HAP-1 (cell line): ENCODE measurements at regions not wholly inside any gene's neighbourhood (a gene's known extent, or its start where the extent isn't known, plus 50 kb on each side); places are given as distances from the start of the nearest gene placed in this dataset.

Experiments
- DNase-seq, 2 experiments: peaks; one replicate each; pipeline ENCODE4 v3.0.0-alpha.2; 2016 to 2020; ENCODE audit warnings: low spot score in 2 of 2
- H3K27me3 ChIP-seq: fragments of 250-450 bp; sonication (Bioruptor Pico); 2 replicates; pipeline ENCODE4 v1.5.1; 2020; ENCODE audit warnings: low read depth, mild to moderate bottlenecking, moderate library complexity
- H3K36me3 ChIP-seq: fragments of 250-450 bp; sonication (Bioruptor Pico); replicated peaks from 2 replicates; pipeline ENCODE4 v1.5.1; 2020; ENCODE audit warnings: mild to moderate bottlenecking
- H3K4me1 ChIP-seq: fragments of 250-450 bp; sonication (Bioruptor Pico); 2 replicates; pipeline ENCODE4 v1.5.1; 2020; ENCODE audit warnings: mild to moderate bottlenecking
- H3K4me3 ChIP-seq: fragments of 250-450 bp; sonication (Bioruptor Pico); 2 replicates; pipeline ENCODE4 v1.5.1; 2020; ENCODE audit warnings: mild to moderate bottlenecking, moderate library complexity
- H3K9me3 ChIP-seq: fragments of 250-450 bp; sonication (Bioruptor Pico); 2 replicates; pipeline ENCODE4 v1.5.1; 2020; ENCODE audit warnings: mild to moderate bottlenecking, moderate library complexity
- in situ Hi-C: fragments of 300-500 bp; cut with MboI; formaldehyde crosslinking; loops from 3 replicates; pipeline ENCODE4 v1.14.3; 2020; ENCODE audit warnings: low sequenced_read_pairs, inconsistent platforms, mixed read lengths

DNA sequence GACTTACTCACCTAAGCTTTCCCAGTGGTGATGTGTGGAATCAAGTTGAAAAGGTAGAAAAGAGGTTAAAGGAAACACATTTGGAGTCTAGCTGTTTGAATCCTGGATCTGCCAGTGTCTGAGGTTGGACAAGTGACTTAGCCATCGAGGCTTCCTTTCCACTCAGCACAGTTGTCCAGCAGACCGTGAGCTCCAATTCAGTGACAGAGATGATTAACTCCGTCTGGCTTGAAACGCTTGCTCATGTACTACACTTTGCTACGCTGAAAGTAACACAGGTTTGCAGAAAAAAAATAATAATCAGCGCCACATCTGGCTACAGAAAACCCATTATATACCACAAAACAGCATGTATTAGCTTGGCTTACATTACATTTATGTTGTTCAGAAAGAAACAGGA lies 364.9 kb upstream of the MCTP2 start:
- DNase-seq, result no peak
- in situ Hi-C loops, result no loop called here
- Histone ChIP-seq H3K27me3 (no peaks in the 10 kb centered on the region; the same call in 1 of the 2 replicates), H3K36me3 (no peaks in the 10 kb centered on the region), H3K9me3 (no peaks in the 10 kb centered on the region), H3K4me1 (no peaks in the 10 kb centered on the region), H3K4me3 (no peak overlapping the region)

DNA sequence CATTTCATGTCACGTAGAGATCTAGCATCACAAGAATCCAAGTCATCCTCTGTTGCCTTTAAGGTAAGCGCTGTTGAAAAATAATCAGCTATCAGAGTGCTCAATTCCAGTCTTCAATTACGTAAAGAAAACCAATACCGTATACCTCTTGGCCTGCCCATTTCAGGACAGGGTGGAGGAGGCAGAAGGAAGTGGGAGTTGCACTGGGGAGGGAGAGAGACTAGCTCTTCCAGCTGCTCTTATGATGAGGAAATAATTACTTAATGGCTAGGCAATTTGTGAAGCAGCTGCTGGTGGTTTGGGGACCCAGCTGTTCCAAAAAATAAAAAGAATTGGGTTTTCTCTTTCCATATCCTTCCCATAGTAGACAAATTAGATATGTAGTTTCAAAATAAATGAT lies 365.8 kb upstream of the MCTP2 start:
- no peaks in the 10 kb centered on the region for H3K27me3 ChIP-seq
- H3K4me1 ChIP-seq, result no peaks in the 10 kb centered on the region
- no peaks in the 10 kb centered on the region for H3K9me3 ChIP-seq
- no peak for DNase-seq
- H3K4me3 ChIP-seq, result no peak overlapping the region
- in situ Hi-C loops, result no loop called here
- no peaks in the 10 kb centered on the region for H3K36me3 ChIP-seq

DNA sequence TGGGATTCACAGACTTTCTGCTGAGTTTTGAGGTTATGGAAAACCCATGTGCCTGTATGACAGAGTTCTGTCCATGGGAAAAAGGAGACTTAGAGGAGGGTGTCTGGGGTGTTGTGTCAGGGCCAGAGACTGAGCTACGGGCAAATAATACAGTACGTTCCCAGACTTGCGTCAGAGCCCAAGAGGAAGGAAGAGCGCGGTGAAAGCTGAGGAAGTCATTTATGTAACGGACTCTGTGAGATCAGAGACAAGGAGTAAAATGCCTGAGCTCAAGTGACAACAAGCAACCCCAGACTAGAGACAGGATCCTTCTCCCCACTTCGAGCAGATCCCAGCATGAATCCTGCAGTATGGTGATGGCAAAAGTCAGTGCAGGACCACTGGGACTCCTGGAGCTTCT lies 368.6 kb upstream of the MCTP2 start:
- Histone ChIP-seq H3K4me3 (no peak overlapping the region), H3K27me3 (no peaks in the 10 kb centered on the region), H3K9me3 (no peaks in the 10 kb centered on the region), H3K36me3 (no peaks in the 10 kb centered on the region), H3K4me1 (no peaks in the 10 kb centered on the region)
- DNase-seq, result no peak
- in situ Hi-C loops, result no loop called here

DNA sequence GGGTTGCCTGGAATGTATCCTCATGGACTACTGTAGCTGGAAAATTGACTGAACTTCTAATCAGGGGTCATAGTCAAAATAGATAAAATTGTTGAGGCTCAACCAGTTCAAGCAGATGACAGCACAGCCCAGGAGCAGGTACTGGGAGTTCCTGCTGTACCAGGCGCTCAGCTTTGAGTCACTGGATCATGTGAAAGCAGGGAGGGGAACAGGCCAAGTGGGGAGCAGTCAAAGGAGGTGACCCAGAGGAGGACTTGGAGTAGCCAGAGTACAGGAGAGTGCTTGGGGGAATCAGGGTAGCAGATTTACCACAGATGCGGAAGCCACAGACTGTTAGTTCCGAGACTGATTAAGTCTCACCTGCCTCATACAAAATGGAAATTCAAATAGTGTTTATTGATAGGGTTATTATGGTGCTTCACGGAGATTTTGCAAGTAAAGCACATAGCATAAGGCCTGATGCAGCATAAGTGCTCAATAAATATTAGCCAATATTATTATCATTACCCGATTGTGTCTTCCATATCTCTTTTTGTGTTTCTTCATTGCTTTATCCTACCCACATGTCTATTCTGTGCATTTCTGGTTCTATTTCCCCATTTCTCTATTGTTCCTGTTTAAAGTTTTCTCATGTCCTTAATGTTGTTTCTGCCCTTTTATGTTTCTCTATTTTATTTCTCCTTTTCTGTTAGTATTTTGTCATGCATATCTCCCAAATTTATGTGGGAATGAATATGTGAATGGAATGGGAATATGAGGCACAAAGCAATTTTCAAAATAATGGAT lies 369.2 kb upstream of the MCTP2 start:
- DNase-seq, result no peak
- Histone ChIP-seq H3K27me3 (no peaks in the 10 kb centered on the region), H3K9me3 (no peaks in the 10 kb centered on the region), H3K4me3 (no peak overlapping the region), H3K36me3 (no peaks in the 10 kb centered on the region), H3K4me1 (no peaks in the 10 kb centered on the region)
- in situ Hi-C loops, result no loop called here

DNA sequence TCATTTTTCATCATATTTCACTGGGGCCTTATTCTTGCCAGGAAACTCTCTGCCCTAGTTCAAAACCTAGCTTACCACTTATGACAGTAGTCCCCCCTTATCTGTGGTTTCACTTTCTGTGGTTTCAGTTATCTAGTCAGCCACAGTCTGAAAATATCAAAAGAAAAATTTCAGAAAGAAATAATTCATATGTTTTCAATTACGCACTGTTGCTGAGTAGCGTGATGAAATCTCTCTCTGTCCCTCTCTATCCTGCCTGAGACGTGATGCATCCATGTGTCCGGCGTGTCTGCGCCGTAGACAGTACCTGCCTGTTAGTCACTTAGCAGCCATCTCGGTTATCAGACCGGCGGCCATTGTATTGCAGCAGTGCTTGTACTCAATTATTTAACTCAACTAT lies 369.9 kb upstream of the MCTP2 start:
- DNase-seq, result no peak
- H3K36me3 ChIP-seq, result no peaks in the 10 kb centered on the region
- no peaks in the 10 kb centered on the region for H3K9me3 ChIP-seq
- no peaks in the 10 kb centered on the region for H3K27me3 ChIP-seq
- in situ Hi-C loops, result no loop called here
- H3K4me3 ChIP-seq, result no peak overlapping the region
- no peaks in the 10 kb centered on the region for H3K4me1 ChIP-seq

DNA sequence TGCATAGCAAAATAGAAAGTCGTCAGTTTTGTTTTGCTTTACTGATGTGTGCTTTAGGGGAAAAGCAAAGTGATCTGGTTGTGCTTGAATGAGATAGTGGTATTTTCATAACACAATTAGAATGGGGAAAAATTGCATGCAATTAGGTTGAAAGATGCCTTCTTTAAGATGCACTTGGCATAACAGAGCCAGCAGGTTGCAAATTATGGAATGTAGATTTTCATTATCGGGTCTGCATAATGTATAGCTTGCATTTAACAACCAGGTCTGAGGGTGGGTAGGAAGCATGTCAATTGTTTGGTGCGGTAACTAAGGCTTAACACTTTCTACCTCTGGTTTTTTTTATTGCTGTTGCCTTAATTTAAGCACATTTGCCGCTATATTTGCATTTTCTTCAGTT lies 370.7 kb upstream of the MCTP2 start:
- Histone ChIP-seq H3K9me3 (no peaks in the 10 kb centered on the region), H3K4me1 (no peaks in the 10 kb centered on the region), H3K36me3 (no peaks in the 10 kb centered on the region), H3K4me3 (no peak overlapping the region), H3K27me3 (no peaks in the 10 kb centered on the region)
- no peak for DNase-seq
- in situ Hi-C loops, result no loop called here

DNA sequence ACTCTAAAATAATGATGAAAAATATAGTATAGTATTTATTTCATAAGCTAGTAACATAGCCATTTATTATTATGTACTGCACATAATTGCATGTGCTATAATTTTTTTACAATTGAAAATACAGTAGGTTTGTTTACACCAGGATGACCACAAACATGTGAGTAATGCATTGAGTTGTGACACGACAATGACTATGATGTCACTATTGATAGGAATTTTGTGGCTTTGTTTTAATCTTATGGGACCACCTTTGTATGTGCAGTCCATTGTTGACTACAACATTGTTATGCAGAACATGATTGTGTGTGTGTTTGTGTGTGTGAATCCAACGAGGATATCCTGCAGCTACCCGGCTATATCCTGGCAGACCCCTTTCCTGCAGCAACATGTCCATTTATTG lies 372.2 kb upstream of the MCTP2 start:
- in situ Hi-C loops, result no loop called here
- Histone ChIP-seq H3K4me3 (no peak overlapping the region), H3K9me3 (no peaks in the 10 kb centered on the region), H3K27me3 (no peaks in the 10 kb centered on the region), H3K36me3 (no peaks in the 10 kb centered on the region), H3K4me1 (no peaks in the 10 kb centered on the region)
- DNase-seq, result no peak

DNA sequence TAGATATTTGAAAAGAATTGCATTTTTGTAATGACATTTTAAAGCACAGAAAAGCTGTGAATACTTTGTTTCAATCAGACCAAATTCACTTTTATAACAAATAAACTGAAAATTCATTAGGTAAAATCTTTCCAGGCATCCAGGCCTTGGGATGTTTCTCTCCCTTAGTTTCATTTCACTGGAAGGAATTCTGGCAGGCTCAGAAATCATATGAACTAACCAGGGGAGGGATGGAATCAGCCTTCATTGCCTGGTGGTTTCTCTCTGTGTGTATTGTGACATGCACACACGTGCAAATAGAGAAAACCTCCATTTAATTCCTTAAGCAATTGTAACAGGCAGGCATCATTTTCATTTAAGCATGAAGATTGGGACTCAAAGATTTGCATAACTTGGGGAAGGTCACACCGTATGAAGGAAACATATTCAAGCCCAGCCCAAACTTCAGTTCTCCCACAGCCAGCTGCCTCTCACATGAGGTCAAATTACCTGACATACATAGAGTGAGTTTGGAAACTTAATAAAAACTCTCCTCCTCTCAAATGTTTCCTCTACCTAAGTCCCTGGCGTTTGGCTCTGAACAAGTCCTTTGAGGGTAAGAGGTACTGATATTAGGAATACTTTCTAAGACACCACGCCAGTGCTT lies 376.1 kb upstream of the MCTP2 start:
- DNase-seq, result no peak
- H3K36me3 ChIP-seq, result no peaks in the 10 kb centered on the region
- no peak overlapping the region for H3K4me3 ChIP-seq
- no peaks in the 10 kb centered on the region for H3K9me3 ChIP-seq
- no peaks in the 10 kb centered on the region for H3K27me3 ChIP-seq
- in situ Hi-C loops, result no loop called here
- H3K4me1 ChIP-seq, result no peaks in the 10 kb centered on the region

DNA sequence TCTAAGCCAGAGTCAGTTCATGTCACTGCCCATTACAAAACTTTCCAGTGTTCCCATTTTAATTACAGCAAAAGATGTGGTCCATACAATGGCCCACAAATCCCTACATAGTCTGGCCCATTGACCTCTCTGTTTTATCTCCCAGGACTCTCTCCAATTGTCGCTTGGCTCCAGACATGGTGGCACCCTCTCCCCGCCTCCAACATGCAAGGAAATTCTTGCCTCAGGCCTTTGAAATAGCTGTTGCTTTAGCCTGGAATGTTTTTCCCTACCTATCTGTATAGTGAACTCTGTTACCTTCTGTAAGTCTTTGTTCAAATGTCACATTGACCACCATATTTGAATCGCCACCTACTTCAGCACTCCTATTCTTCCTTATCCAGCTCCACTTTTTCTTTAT lies 377.3 kb upstream of the MCTP2 start:
- Histone ChIP-seq H3K27me3 (no peaks in the 10 kb centered on the region), H3K4me3 (no peak overlapping the region), H3K4me1 (no peaks in the 10 kb centered on the region), H3K36me3 (no peaks in the 10 kb centered on the region), H3K9me3 (no peaks in the 10 kb centered on the region)
- no peak for DNase-seq
- in situ Hi-C loops, result no loop called here

DNA sequence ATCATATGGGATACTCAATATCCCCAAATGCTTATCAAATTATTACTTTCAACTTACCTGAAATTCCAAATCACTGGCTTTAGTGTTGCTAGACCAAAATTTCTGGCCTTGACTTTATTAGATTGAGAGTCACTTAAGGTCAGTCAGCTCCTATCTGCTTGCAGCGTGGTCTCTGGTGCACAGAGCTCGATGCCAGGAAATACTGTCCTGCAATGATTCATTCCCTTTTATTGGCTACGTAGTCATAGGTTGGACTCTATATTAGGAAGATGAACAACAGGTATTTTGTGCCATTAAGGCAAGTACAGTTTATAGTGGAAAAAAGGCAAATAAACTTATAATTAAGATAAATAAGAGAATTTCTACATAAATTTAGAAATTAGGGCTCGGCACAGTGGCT lies 378.6 kb upstream of the MCTP2 start:
- in situ Hi-C loops, result no loop called here

DNA sequence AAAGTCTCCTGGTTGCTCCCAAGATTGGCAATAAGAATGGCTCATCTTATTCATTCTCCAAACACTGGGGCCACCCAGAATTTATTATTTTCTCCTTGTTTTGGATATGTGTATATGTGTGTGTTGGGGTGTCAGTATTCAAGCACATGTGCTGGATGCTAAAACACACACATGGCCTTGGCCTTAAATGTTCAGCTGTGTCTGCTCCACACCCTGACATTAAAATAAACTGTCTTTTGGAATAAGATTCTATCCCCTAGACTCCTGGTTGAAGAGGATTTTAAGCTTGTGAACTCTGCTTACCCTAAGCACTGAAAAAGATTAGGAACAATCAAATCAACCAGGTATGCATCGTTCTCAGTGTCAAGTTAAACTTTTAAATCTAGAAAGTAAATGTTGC lies 382.9 kb upstream of the MCTP2 start:
- Histone ChIP-seq H3K4me1 (no peaks in the 10 kb centered on the region), H3K4me3 (no peak overlapping the region), H3K27me3 (no peaks in the 10 kb centered on the region), H3K9me3 (no peaks in the 10 kb centered on the region), H3K36me3 (no peaks in the 10 kb centered on the region)
- no peak for DNase-seq
- in situ Hi-C loops, result no loop called here

More for the DNA sequence above, 378.6 kb upstream of the MCTP2 start:
- Histone ChIP-seq H3K27me3 (no peaks in the 10 kb centered on the region), H3K4me1 (no peaks in the 10 kb centered on the region), H3K4me3 (no peak overlapping the region), H3K36me3 (no peaks in the 10 kb centered on the region), H3K9me3 (no peaks in the 10 kb centered on the region)
- DNase-seq, result no peak

DNA sequence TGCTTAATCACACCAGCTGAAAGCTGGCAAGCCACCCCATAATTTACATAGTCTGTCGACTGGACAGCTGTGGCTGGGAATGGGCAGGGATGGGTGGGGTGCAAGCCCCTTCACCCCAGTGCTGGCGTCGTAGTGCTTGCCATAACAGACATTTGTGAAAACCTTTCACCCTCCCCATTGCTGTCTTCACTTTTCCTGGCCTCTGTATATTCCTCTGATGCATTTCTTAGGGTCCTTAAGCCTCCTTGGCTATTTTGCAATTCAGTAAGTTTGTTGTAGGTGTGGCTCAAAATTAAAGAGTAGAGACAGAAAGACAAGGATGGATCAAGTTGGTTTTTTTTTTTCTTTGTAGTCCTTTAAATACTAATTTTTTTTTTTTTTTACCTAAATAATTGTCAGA lies 383.3 kb upstream of the MCTP2 start:
- H3K4me3 ChIP-seq, result no peak overlapping the region
- in situ Hi-C loops, result no loop called here
- no peaks in the 10 kb centered on the region for H3K36me3 ChIP-seq
- H3K9me3 ChIP-seq, result no peaks in the 10 kb centered on the region
- no peak for DNase-seq
- no peaks in the 10 kb centered on the region for H3K4me1 ChIP-seq
- H3K27me3 ChIP-seq, result no peaks in the 10 kb centered on the region

DNA sequence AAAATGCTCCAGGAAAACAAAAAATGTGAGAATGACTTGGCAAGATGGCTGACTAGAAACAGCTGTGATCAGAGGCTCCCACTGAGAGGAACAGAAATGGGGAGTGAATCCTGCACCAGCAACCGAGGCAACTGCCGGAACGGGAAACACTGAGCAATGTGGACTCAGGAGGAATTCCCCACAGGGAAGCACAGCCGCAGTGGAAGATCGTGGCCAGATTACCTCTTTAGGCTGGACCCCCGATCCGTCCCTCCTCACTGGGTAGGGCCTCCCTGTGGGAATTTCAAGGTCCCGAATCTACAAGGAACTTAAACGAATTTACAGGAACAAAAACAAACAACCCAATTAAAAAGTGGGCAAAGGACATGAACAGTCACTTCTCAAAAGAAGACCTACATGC lies 385.2 kb upstream of the MCTP2 start:
- in situ Hi-C loops, result no loop called here
- no peaks in the 10 kb centered on the region for H3K9me3 ChIP-seq
- no peak overlapping the region for H3K4me3 ChIP-seq
- H3K36me3 ChIP-seq, result no peaks in the 10 kb centered on the region
- H3K27me3 ChIP-seq, result no peaks in the 10 kb centered on the region
- no peaks in the 10 kb centered on the region for H3K4me1 ChIP-seq
- DNase-seq, result no peak

DNA sequence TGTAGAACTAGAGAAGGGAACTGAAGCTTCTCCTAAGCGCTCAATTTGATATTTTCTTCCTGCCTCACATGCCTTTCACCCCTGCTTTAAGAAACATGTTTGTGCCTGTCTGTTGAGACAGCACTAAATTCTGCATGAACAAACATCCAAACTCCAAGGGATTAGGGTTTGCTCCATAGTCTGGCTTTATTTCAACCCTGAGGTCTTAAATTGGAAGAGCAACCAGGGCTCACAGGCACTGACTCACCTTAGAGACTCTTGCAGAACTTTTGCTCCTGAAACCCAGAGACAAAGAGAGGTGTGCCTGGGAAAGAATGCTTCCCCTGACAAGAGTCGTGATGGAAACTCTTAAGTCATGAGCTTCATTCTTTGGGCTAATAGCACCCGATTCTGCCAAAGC lies 393.9 kb upstream of the MCTP2 start:
- no peaks in the 10 kb centered on the region for H3K36me3 ChIP-seq
- no peaks in the 10 kb centered on the region for H3K9me3 ChIP-seq
- no peak for DNase-seq
- no peaks in the 10 kb centered on the region for H3K27me3 ChIP-seq
- H3K4me1 ChIP-seq, result no peaks in the 10 kb centered on the region
- no peak overlapping the region for H3K4me3 ChIP-seq
- in situ Hi-C loops, result no loop called here

DNA sequence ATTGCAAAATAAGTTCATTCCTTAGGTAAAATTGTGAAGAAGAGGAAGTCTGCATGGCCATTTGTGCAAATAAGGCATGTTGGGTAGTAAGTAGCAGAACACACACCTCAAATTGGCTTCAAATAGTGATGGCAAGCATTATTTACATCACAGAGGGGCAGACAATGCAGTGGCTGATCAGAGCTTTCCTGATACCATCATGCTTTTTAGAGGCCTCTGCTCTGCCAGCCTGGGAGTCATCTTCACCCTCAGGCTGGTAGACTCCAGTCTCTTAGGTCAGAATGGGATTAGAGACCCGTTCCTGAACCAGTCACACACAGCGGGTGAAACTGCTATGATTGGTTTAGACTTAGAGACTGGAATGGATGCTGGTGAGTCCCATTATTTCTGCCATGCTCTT lies 396.0 kb upstream of the MCTP2 start:
- in situ Hi-C loops, result no loop called here
- H3K4me1 ChIP-seq, result no peaks in the 10 kb centered on the region
- H3K9me3 ChIP-seq, result no peaks in the 10 kb centered on the region
- H3K36me3 ChIP-seq, result no peaks in the 10 kb centered on the region
- H3K27me3 ChIP-seq, result no peaks in the 10 kb centered on the region
- no peak overlapping the region for H3K4me3 ChIP-seq
- no peak for DNase-seq
